Activated CD4-positive, alpha-beta T cell treated with anti-CD3 and anti-CD28 coated beads, Interleukin-2, amount 10 ng/mL, durations not matched to agents 7 days and 5 days (primary cell): ENCODE measurements at regions not wholly inside any gene's neighbourhood (a gene's known extent, or its start where the extent isn't known, plus 50 kb on each side); places are given as distances from the start of the nearest gene placed in this dataset.

Experiments
- CTCF ChIA-PET: fragments of 350-600 bp; sonication (Branson Sonifier 250); formaldehyde crosslinking; loops from one replicate; lab custom pipeline; 2021; ENCODE audit warnings: antibody characterized with exemption; lab: Charles Lee
- POLR2A ChIA-PET: fragments of 350-600 bp; sonication (Branson Sonifier 250); formaldehyde crosslinking; loops from one replicate; lab custom pipeline; 2021; ENCODE audit warnings: antibody characterized with exemption; lab: Charles Lee
- DNase-seq: peaks from one replicate; pipeline ENCODE4 v3.0.0-alpha.2; 2020
- H3K27ac Mint-ChIP-seq: one replicate; pipeline ENCODE4 v1.8.0; 2021; ENCODE audit warnings: mild to moderate bottlenecking, moderate library complexity, mixed read lengths
- H3K27me3 Mint-ChIP-seq: one replicate; pipeline ENCODE4 v1.8.0; 2021; ENCODE audit warnings: mixed read lengths
- H3K36me3 Mint-ChIP-seq: one replicate; pipeline ENCODE4 v1.8.0; 2021; ENCODE audit warnings: low read depth, mixed read lengths
- H3K4me1 Mint-ChIP-seq: one replicate; pipeline ENCODE4 v1.8.0; 2021; ENCODE audit warnings: mixed read lengths
- H3K4me3 Mint-ChIP-seq: one replicate; pipeline ENCODE4 v1.8.0; 2021; ENCODE audit warnings: mild to moderate bottlenecking, moderate library complexity, mixed read lengths
- H3K9me3 Mint-ChIP-seq: one replicate; pipeline ENCODE4 v1.8.0; 2021; ENCODE audit warnings: mixed read lengths

- ChIA-PET CTCF (no interaction called here), POLR2A (no interaction called here)
- Mint-ChIP-seq H3K9me3 (no peaks in the 10 kb centered on the region), H3K27me3 (no peaks in the 10 kb centered on the region), H3K27ac (no peak overlapping the region), H3K4me3 (no peak overlapping the region), H3K36me3 (no peaks in the 10 kb centered on the region), H3K4me1 (no peaks in the 10 kb centered on the region)
- no peak for DNase-seq
Observed at GRCh38 chr7:16187131-16187530, 234.2 kb downstream of the CRPPA start.

- H3K27ac Mint-ChIP-seq = no peak overlapping the region
- no peaks in the 10 kb centered on the region for H3K27me3 Mint-ChIP-seq
- DNase-seq = no peak
- ChIA-PET POLR2A (no interaction called here), CTCF (no interaction called here)
- no peak overlapping the region for H3K4me3 Mint-ChIP-seq
- H3K9me3 Mint-ChIP-seq = no peaks in the 10 kb centered on the region
- H3K36me3 Mint-ChIP-seq = no peaks in the 10 kb centered on the region
- H3K4me1 Mint-ChIP-seq = no peaks in the 10 kb centered on the region
Observed at GRCh38 chr7:16178585-16178984, 242.8 kb downstream of the CRPPA start.

- DNase-seq = no peak
- ChIA-PET POLR2A (no interaction called here), CTCF (no interaction called here)
- Mint-ChIP-seq H3K9me3 (no peaks in the 10 kb centered on the region), H3K4me1 (no peaks in the 10 kb centered on the region), H3K27ac (no peak overlapping the region), H3K4me3 (no peak overlapping the region), H3K27me3 (no peaks in the 10 kb centered on the region), H3K36me3 (no peaks in the 10 kb centered on the region)
Observed at GRCh38 chr7:16178092-16178491, 243.2 kb downstream of the CRPPA start.

DNA sequence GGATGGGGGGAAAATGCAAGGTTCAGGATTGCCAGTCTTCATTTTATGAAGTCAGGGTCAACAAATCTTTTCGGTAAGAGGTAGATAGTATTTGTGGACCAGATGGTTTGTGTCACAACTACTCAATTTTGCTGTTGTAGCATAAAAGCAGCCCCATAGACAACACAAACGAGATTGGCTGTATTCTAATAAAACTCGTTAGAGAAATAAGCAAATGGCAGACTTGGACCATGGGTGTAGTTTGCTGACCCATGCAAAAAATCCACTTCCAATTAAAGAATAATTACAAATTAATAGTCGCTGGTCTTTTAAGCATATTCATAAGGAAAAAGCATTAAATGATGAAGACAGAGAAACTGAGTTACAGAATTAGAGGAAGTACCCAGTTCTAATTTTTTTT is 247.1 kb downstream of the CRPPA start:
- H3K4me3 Mint-ChIP-seq = no peak overlapping the region
- ChIA-PET POLR2A (no interaction called here), CTCF (no interaction called here)
- no peaks in the 10 kb centered on the region for H3K36me3 Mint-ChIP-seq
- no peak overlapping the region for H3K27ac Mint-ChIP-seq
- no peaks in the 10 kb centered on the region for H3K27me3 Mint-ChIP-seq
- no peaks in the 10 kb centered on the region for H3K9me3 Mint-ChIP-seq
- H3K4me1 Mint-ChIP-seq = no peaks in the 10 kb centered on the region
- no peak for DNase-seq

GRCh38 chr7:16172366-16172765 is 249.0 kb downstream of the CRPPA start:
- no peak overlapping the region for H3K4me3 Mint-ChIP-seq
- no peak for DNase-seq
- no peaks in the 10 kb centered on the region for H3K4me1 Mint-ChIP-seq
- no peaks in the 10 kb centered on the region for H3K9me3 Mint-ChIP-seq
- CTCF ChIA-PET = no interaction called here
- no peak overlapping the region for H3K27ac Mint-ChIP-seq
- no peaks in the 10 kb centered on the region for H3K36me3 Mint-ChIP-seq
- H3K27me3 Mint-ChIP-seq = no peaks in the 10 kb centered on the region
- POLR2A ChIA-PET = no interaction called here

- Mint-ChIP-seq H3K9me3 (no peaks in the 10 kb centered on the region), H3K4me1 (no peaks in the 10 kb centered on the region), H3K4me3 (no peak overlapping the region), H3K27me3 (no peaks in the 10 kb centered on the region), H3K36me3 (no peaks in the 10 kb centered on the region), H3K27ac (no peak overlapping the region)
- CTCF ChIA-PET = interaction anchor here (1.1 kb wide), 1 partner anchor 288 kb away, joined by 4 read pairs; no protein-coding TSS in a partner anchor
- POLR2A ChIA-PET = no interaction called here
- DNase-seq = no peak
Observed at GRCh38 chr7:16171928-16172327, 249.4 kb downstream of the CRPPA start.

- DNase-seq = no peak
- Mint-ChIP-seq H3K4me1 (no peaks in the 10 kb centered on the region), H3K27me3 (no peaks in the 10 kb centered on the region), H3K36me3 (no peaks in the 10 kb centered on the region), H3K4me3 (no peak overlapping the region), H3K27ac (no peak overlapping the region), H3K9me3 (no peaks in the 10 kb centered on the region)
- CTCF ChIA-PET = no interaction called here
- POLR2A ChIA-PET = no interaction called here
Observed at GRCh38 chr7:16170671-16171070, 250.7 kb downstream of the CRPPA start.

GRCh38 chr7:16169537-16169936 is 251.8 kb downstream of the CRPPA start:
- H3K27ac Mint-ChIP-seq = no peak overlapping the region
- CTCF ChIA-PET = no interaction called here

GRCh38 chr7:16167526-16167925 is 253.8 kb downstream of the CRPPA start:
- H3K27ac Mint-ChIP-seq = no peak overlapping the region
- H3K36me3 Mint-ChIP-seq = no peaks in the 10 kb centered on the region
- H3K4me3 Mint-ChIP-seq = no peak overlapping the region
- DNase-seq = no peak
- H3K9me3 Mint-ChIP-seq = peaks cover 5% of the 10 kb centered on the region
- no peaks in the 10 kb centered on the region for H3K4me1 Mint-ChIP-seq
- ChIA-PET POLR2A (no interaction called here), CTCF (no interaction called here)
- H3K27me3 Mint-ChIP-seq = no peaks in the 10 kb centered on the region

More at GRCh38 chr7:16169537-16169936, 251.8 kb downstream of the CRPPA start:
- no peak for DNase-seq
- POLR2A ChIA-PET = no interaction called here
- no peak overlapping the region for H3K4me3 Mint-ChIP-seq
- H3K9me3 Mint-ChIP-seq = no peaks in the 10 kb centered on the region
- no peaks in the 10 kb centered on the region for H3K27me3 Mint-ChIP-seq
- H3K4me1 Mint-ChIP-seq = no peaks in the 10 kb centered on the region
- no peaks in the 10 kb centered on the region for H3K36me3 Mint-ChIP-seq

DNA sequence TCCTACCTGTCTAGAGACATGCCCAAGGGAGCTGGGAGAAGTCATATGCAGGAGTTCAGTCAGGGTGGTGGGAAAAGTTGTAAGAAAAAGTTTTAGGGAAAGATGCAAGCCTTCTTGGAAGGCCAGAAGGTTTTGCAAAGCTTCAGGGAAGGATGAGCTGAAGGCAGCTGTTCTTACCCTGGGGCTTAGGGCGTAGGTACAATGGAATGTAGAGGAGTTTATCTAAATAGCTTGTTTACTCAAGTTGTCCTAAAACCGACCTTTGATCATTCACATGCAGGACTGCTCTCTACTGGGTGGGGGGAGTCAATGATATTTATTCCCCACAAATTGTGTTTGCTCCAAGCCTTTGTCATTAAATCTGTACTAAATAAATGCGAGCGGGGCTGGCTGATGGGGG is 277.0 kb downstream of the CRPPA start:
- Mint-ChIP-seq H3K27ac (no peak overlapping the region), H3K4me3 (no peak overlapping the region), H3K4me1 (no peaks in the 10 kb centered on the region), H3K27me3 (no peaks in the 10 kb centered on the region), H3K36me3 (no peaks in the 10 kb centered on the region), H3K9me3 (peaks cover 16% of the 10 kb centered on the region)
- ChIA-PET POLR2A (no interaction called here), CTCF (no interaction called here)
- DNase-seq = no peak

DNA sequence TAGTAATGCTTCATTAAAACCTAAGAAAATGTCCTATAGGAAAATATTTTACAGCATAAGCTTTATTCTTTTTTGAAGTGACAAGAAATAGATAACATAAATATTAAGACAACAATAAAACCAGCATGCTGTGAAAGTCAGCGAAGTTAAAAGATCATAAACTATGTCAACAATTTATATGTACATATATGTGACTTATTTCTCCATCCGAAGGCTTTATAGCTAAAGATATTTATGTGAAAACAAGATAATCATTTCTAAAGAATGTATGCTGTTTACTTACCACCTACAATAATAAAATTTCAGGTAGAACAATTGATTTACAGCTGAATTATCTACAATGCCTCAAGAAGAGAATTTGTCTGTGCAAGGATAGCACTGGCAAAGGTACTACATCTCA is 283.4 kb downstream of the CRPPA start:
- H3K9me3 Mint-ChIP-seq = no peaks in the 10 kb centered on the region
- H3K36me3 Mint-ChIP-seq = no peaks in the 10 kb centered on the region
- DNase-seq = no peak
- no peaks in the 10 kb centered on the region for H3K27me3 Mint-ChIP-seq
- CTCF ChIA-PET = no interaction called here
- no peak overlapping the region for H3K4me3 Mint-ChIP-seq
- POLR2A ChIA-PET = no interaction called here
- H3K27ac Mint-ChIP-seq = no peak overlapping the region
- no peaks in the 10 kb centered on the region for H3K4me1 Mint-ChIP-seq

GRCh38 chr7:16136896-16137295 is 284.4 kb downstream of the CRPPA start:
- H3K4me3 Mint-ChIP-seq = no peak overlapping the region
- H3K27ac Mint-ChIP-seq = no peak overlapping the region
- CTCF ChIA-PET = no interaction called here
- H3K27me3 Mint-ChIP-seq = no peaks in the 10 kb centered on the region
- POLR2A ChIA-PET = interaction anchor here (0.6 kb wide), 1 partner anchor 13 kb away, joined by 6 read pairs; no protein-coding TSS in a partner anchor
- no peaks in the 10 kb centered on the region for H3K4me1 Mint-ChIP-seq
- no peak for DNase-seq
- no peaks in the 10 kb centered on the region for H3K36me3 Mint-ChIP-seq
- no peaks in the 10 kb centered on the region for H3K9me3 Mint-ChIP-seq

- POLR2A ChIA-PET = no interaction called here
- Mint-ChIP-seq H3K9me3 (no peaks in the 10 kb centered on the region), H3K4me1 (no peaks in the 10 kb centered on the region), H3K27ac (no peak overlapping the region), H3K36me3 (no peaks in the 10 kb centered on the region), H3K27me3 (no peaks in the 10 kb centered on the region), H3K4me3 (no peak overlapping the region)
- CTCF ChIA-PET = no interaction called here
- DNase-seq = no peak
Observed at GRCh38 chr7:16135658-16136057, 285.7 kb downstream of the CRPPA start.
